ENCODE measurements at regions not wholly inside any gene's neighbourhood (a gene's known extent, or its start where the extent isn't known, plus 50 kb on each side); places are given as distances from the start of the nearest gene placed in this dataset.
"Not testable (repeated sequence)": the region's sequence is repeated elsewhere in the genome, so short reads cannot be mapped to it uniquely, and the experiment has no call there.

DNA sequence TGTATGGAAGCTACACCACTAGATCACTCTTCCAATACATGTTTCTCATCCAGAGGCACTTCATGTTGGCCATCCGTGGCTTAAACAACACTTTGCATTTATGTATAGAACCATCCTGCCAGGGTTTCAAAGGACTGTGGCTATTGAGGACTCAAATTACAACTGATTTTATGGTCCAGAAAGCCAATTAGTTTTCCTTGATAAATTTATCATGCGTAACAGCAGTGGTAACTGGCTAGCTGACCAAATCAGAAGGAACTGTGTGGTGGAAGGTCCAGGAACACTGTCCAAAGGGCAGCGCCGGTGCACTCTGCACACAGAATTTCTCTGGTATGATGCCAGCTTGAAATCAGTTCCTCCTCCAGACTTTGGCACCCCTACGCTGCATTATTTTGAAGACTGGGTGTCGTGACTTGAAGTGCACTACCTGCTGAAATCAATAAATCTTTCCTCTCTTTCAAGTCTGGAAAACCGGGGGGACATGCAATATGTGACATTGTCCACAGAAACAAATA lies 69.3 kb upstream of the TMEM252 start:
- Histone ChIP-seq H3K4me3 (ENCODE audit: control insufficient read depth in 2 of 3, extremely low read depth in 1 of 3, insufficient read depth in 2 of 3, low read depth in 1 of 3, low read length in 3 of 3) (no peak overlapping the region), H3K9ac (ENCODE audit: control insufficient read depth, extremely low read depth, insufficient read depth, low read length) (no peak overlapping the region), H2AFZ (ENCODE audit: control insufficient read depth, low read length) (no peak overlapping the region), H3K27me3 (ENCODE audit: control insufficient read depth, extremely low read depth, insufficient read depth, low read length) (no peaks in the 10 kb centered on the region), H3K9me3 (ENCODE audit: control insufficient read depth, low read depth, low read length) (no peaks in the 10 kb centered on the region), H3K36me3 (ENCODE audit: control insufficient read depth in 2 of 2, extremely low read depth in 1 of 2, insufficient read depth in 2 of 2, low read length in 2 of 2) (no peaks in the 10 kb centered on the region), H3K27ac (ENCODE audit: control insufficient read depth, insufficient read depth, low read length) (no peak overlapping the region), H3K4me2 (ENCODE audit: control insufficient read depth, extremely low read depth, insufficient read depth, low read depth, low read length) (no peak overlapping the region), H4K20me1 (ENCODE audit: control insufficient read depth, extremely low read depth, insufficient read depth, low read length) (no peaks in the 10 kb centered on the region), H3K9me1 (ENCODE audit: control insufficient read depth, extremely low read depth, insufficient read depth, low read length) (no peaks in the 10 kb centered on the region), H3K79me2 (ENCODE audit: control insufficient read depth, insufficient read depth, low read length) (no peaks in the 10 kb centered on the region), H3K4me1 (ENCODE audit: control insufficient read depth, extremely low read depth, insufficient read depth, low read length) (no peaks in the 10 kb centered on the region)
- no peak for TF ChIP-seq EZH2 (IDR thresholded peaks at IDR 0.05; ENCODE audit: low read length)
- TF ChIP-seq, protein P1, sequence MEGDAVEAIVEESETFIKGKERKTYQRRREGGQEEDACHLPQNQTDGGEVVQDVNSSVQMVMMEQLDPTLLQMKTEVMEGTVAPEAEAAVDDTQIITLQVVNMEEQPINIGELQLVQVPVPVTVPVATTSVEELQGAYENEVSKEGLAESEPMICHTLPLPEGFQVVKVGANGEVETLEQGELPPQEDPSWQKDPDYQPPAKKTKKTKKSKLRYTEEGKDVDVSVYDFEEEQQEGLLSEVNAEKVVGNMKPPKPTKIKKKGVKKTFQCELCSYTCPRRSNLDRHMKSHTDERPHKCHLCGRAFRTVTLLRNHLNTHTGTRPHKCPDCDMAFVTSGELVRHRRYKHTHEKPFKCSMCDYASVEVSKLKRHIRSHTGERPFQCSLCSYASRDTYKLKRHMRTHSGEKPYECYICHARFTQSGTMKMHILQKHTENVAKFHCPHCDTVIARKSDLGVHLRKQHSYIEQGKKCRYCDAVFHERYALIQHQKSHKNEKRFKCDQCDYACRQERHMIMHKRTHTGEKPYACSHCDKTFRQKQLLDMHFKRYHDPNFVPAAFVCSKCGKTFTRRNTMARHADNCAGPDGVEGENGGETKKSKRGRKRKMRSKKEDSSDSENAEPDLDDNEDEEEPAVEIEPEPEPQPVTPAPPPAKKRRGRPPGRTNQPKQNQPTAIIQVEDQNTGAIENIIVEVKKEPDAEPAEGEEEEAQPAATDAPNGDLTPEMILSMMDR (optimal IDR thresholded peaks at IDR 0.05 in 1 of 3, IDR thresholded peaks at IDR 0.05 in 1 of 3, conservative IDR thresholded peaks at IDR 0.05 in 1 of 3; ENCODE audit: extremely low read depth in 1 of 3, insufficient read depth in 2 of 3, low read length in 3 of 3), result no peak
- FAIRE-seq (no peak), DNase-seq (ENCODE audit: low read depth, low spot score) (no peak)
- dilution Hi-C loops (cut with MboI; ENCODE audit: extremely low pct_ligation_motif_present, low sequenced_read_pairs), result loop anchor here (25.0 kb wide), 2 partner anchors 98 to 377 kb away; no protein-coding TSS in a partner anchor

DNA sequence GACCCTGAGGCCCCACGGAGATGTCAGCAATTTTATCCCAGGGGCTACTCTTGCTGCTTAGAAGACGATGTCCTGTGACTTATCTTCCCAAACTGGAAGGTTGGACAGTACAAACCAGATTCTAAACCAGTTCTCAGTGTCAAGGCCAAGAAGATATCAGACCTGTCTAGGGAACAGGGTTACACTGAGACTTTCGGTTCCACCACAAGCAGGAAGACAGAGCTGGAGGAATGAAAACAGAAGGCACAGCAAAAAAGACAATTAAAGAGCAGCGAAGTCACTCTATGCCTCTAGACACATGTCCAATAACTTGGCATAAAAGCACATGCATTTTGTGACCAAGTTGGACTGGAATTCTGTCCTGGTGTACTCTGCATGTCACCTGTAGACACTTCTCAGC lies 73.4 kb upstream of the TMEM252 start:
- dilution Hi-C loops (cut with MboI; ENCODE audit: extremely low pct_ligation_motif_present, low sequenced_read_pairs), result loop anchor here (25.0 kb wide), 2 partner anchors 102 to 373 kb away; no protein-coding TSS in a partner anchor
- FAIRE-seq, result no peak
- no peaks in the 10 kb centered on the region for H4K20me1 ChIP-seq (ENCODE audit: control insufficient read depth, extremely low read depth, insufficient read depth, low read length)
- H3K9me3 ChIP-seq (ENCODE audit: control insufficient read depth, low read depth, low read length), result no peaks in the 10 kb centered on the region
- no peaks in the 10 kb centered on the region for H3K79me2 ChIP-seq (ENCODE audit: control insufficient read depth, insufficient read depth, low read length)
- no peaks in the 10 kb centered on the region for H3K4me1 ChIP-seq (ENCODE audit: control insufficient read depth, extremely low read depth, insufficient read depth, low read length)
- H3K4me2 ChIP-seq (ENCODE audit: control insufficient read depth, extremely low read depth, insufficient read depth, low read depth, low read length), result no peak overlapping the region
- no peak overlapping the region for H3K4me3 ChIP-seq (ENCODE audit: control insufficient read depth in 2 of 3, extremely low read depth in 1 of 3, insufficient read depth in 2 of 3, low read depth in 1 of 3, low read length in 3 of 3)
- no peaks in the 10 kb centered on the region for H3K27me3 ChIP-seq (ENCODE audit: control insufficient read depth, extremely low read depth, insufficient read depth, low read length)
- H3K9ac ChIP-seq (ENCODE audit: control insufficient read depth, extremely low read depth, insufficient read depth, low read length), result no peak overlapping the region
- no peak for DNase-seq (ENCODE audit: low read depth, low spot score)
- TF ChIP-seq, protein P1 (optimal IDR thresholded peaks at IDR 0.05 in 1 of 3, IDR thresholded peaks at IDR 0.05 in 1 of 3, conservative IDR thresholded peaks at IDR 0.05 in 1 of 3; ENCODE audit: extremely low read depth in 1 of 3, insufficient read depth in 2 of 3, low read length in 3 of 3), result no peak
- TF ChIP-seq EZH2 (IDR thresholded peaks at IDR 0.05; ENCODE audit: low read length), result no peak
- H3K9me1 ChIP-seq (ENCODE audit: control insufficient read depth, extremely low read depth, insufficient read depth, low read length), result no peaks in the 10 kb centered on the region
- H3K27ac ChIP-seq (ENCODE audit: control insufficient read depth, insufficient read depth, low read length), result no peak overlapping the region
- H3K36me3 ChIP-seq (ENCODE audit: control insufficient read depth in 2 of 2, extremely low read depth in 1 of 2, insufficient read depth in 2 of 2, low read length in 2 of 2), result no peaks in the 10 kb centered on the region
- no peak overlapping the region for H2AFZ ChIP-seq (ENCODE audit: control insufficient read depth, low read length)

DNA sequence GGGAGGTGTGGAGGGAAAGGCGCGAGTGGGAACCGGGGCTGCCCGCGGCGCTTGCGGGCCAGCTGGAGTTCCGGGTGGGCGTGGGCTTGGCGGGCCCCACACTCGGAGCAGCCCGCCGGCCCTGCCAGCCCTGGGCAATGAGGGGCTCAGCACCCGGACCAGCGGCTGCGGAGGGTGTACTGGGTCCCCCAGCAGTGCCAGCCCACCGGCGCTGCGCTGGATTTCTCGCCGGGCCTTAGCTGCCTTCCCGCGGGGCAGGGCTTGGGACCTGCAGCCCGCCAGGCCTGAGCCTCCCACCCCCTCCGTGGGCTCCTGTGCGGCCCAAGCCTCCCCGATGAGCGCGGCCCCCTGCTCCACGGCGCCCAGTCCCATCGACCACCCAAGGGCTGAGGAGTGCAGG lies 76.3 kb upstream of the TMEM252 start:
- H3K36me3 ChIP-seq (ENCODE audit: control insufficient read depth in 2 of 2, extremely low read depth in 1 of 2, insufficient read depth in 2 of 2, low read length in 2 of 2); DNase-seq (ENCODE audit: low read depth, low spot score); H3K4me3 ChIP-seq (ENCODE audit: control insufficient read depth in 2 of 3, extremely low read depth in 1 of 3, insufficient read depth in 2 of 3, low read depth in 1 of 3, low read length in 3 of 3); H4K20me1 ChIP-seq (ENCODE audit: control insufficient read depth, extremely low read depth, insufficient read depth, low read length); H2AFZ ChIP-seq (ENCODE audit: control insufficient read depth, low read length); H3K79me2 ChIP-seq (ENCODE audit: control insufficient read depth, insufficient read depth, low read length); H3K9ac ChIP-seq (ENCODE audit: control insufficient read depth, extremely low read depth, insufficient read depth, low read length); H3K9me3 ChIP-seq (ENCODE audit: control insufficient read depth, low read depth, low read length); FAIRE-seq; H3K27me3 ChIP-seq (ENCODE audit: control insufficient read depth, extremely low read depth, insufficient read depth, low read length); H3K4me2 ChIP-seq (ENCODE audit: control insufficient read depth, extremely low read depth, insufficient read depth, low read depth, low read length); H3K9me1 ChIP-seq (ENCODE audit: control insufficient read depth, extremely low read depth, insufficient read depth, low read length); H3K4me1 ChIP-seq (ENCODE audit: control insufficient read depth, extremely low read depth, insufficient read depth, low read length); H3K27ac ChIP-seq (ENCODE audit: control insufficient read depth, insufficient read depth, low read length): not testable (repeated sequence)
- dilution Hi-C loops (cut with MboI; ENCODE audit: extremely low pct_ligation_motif_present, low sequenced_read_pairs), result loop anchor here (25.0 kb wide), 2 partner anchors 105 to 370 kb away; no protein-coding TSS in a partner anchor

Measured in keratinocyte (primary cell).